ENCODE measurements at regions not wholly inside any gene's neighbourhood (a gene's known extent, or its start where the extent isn't known, plus 50 kb on each side); places are given as distances from the start of the nearest gene placed in this dataset.

- Mint-ChIP-seq H3K27ac (ENCODE audit: unreplicated experiment) (no peak overlapping the region), H3K27me3 (ENCODE audit: low read depth) (no peaks in the 10 kb centered on the region), H3K36me3 (ENCODE audit: low read depth) (no peaks in the 10 kb centered on the region), H3K4me1 (peaks cover 7% of the 10 kb centered on the region), H3K9me3 (no peaks in the 10 kb centered on the region), H3K4me3 (no peak overlapping the region)
- TF ChIP-seq, protein P1, sequence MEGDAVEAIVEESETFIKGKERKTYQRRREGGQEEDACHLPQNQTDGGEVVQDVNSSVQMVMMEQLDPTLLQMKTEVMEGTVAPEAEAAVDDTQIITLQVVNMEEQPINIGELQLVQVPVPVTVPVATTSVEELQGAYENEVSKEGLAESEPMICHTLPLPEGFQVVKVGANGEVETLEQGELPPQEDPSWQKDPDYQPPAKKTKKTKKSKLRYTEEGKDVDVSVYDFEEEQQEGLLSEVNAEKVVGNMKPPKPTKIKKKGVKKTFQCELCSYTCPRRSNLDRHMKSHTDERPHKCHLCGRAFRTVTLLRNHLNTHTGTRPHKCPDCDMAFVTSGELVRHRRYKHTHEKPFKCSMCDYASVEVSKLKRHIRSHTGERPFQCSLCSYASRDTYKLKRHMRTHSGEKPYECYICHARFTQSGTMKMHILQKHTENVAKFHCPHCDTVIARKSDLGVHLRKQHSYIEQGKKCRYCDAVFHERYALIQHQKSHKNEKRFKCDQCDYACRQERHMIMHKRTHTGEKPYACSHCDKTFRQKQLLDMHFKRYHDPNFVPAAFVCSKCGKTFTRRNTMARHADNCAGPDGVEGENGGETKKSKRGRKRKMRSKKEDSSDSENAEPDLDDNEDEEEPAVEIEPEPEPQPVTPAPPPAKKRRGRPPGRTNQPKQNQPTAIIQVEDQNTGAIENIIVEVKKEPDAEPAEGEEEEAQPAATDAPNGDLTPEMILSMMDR (conservative IDR thresholded peaks at IDR 0.05), result no peak
- no peak for DNase-seq (ENCODE audit: low read depth, low spot score)
Observed at GRCh38 chr10:71065659-71066058, 146.7 kb upstream of the UNC5B start.

GRCh38 chr10:71066600-71066999 lies 145.8 kb upstream of the UNC5B start:
- Mint-ChIP-seq H3K36me3 (ENCODE audit: low read depth) (no peaks in the 10 kb centered on the region), H3K27me3 (ENCODE audit: low read depth) (no peaks in the 10 kb centered on the region), H3K4me3 (no peak overlapping the region), H3K27ac (ENCODE audit: unreplicated experiment) (no peak overlapping the region), H3K4me1 (peaks cover 7% of the 10 kb centered on the region), H3K9me3 (no peaks in the 10 kb centered on the region)
- TF ChIP-seq, protein P1 (conservative IDR thresholded peaks at IDR 0.05), result no peak
- no peak for DNase-seq (ENCODE audit: low read depth, low spot score)

- Mint-ChIP-seq H3K4me1 (peaks cover 7% of the 10 kb centered on the region), H3K27me3 (ENCODE audit: low read depth) (no peaks in the 10 kb centered on the region), H3K4me3 (no peak overlapping the region), H3K27ac (ENCODE audit: unreplicated experiment) (no peak overlapping the region), H3K9me3 (no peaks in the 10 kb centered on the region), H3K36me3 (ENCODE audit: low read depth) (no peaks in the 10 kb centered on the region)
- no peak for DNase-seq (ENCODE audit: low read depth, low spot score)
- TF ChIP-seq, protein P1 (conservative IDR thresholded peaks at IDR 0.05), result no peak
Observed at GRCh38 chr10:71067098-71067740, 145.2 kb upstream of the UNC5B start.

DNA sequence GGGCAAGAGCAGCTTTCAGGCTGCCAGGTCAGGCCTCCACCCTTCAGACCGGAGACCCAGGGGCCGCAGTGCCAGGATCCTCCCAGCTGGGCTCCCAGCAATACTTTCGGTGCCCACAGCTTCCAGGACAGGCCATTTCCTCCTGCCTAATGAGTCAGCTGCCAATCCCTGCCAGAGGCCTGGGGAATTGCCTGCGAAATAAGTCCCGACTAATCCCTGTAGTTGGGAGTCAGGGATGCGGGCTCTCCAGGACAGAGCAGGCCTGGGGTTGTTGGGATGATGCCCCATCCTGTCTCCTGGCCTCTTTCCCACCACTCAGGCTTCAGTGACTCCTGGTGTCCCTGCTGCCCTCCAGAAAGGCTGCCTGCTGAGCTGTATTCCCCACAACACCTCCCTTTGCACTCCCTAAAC lies 143.5 kb upstream of the UNC5B start:
- Mint-ChIP-seq H3K9me3 (no peaks in the 10 kb centered on the region), H3K27ac (ENCODE audit: unreplicated experiment) (no peak overlapping the region), H3K36me3 (ENCODE audit: low read depth) (no peaks in the 10 kb centered on the region), H3K4me3 (no peak overlapping the region), H3K27me3 (ENCODE audit: low read depth) (no peaks in the 10 kb centered on the region), H3K4me1 (peaks cover 7% of the 10 kb centered on the region)
- no peak for DNase-seq (ENCODE audit: low read depth, low spot score)
- TF ChIP-seq, protein P1 (conservative IDR thresholded peaks at IDR 0.05), result no peak

- DNase-seq (ENCODE audit: low read depth, low spot score), result no peak
- Mint-ChIP-seq H3K27me3 (ENCODE audit: low read depth) (no peaks in the 10 kb centered on the region), H3K4me3 (no peak overlapping the region), H3K27ac (ENCODE audit: unreplicated experiment) (no peak overlapping the region), H3K9me3 (no peaks in the 10 kb centered on the region), H3K4me1 (no peaks in the 10 kb centered on the region), H3K36me3 (ENCODE audit: low read depth) (no peaks in the 10 kb centered on the region)
- TF ChIP-seq, protein P1 (conservative IDR thresholded peaks at IDR 0.05), result no peak
Observed at GRCh38 chr10:71069909-71070666, 142.3 kb upstream of the UNC5B start.

Data from neural crest cell (in vitro differentiated cells).